CD1c-positive myeloid dendritic cell (primary cell): ENCODE measurements at regions not wholly inside any gene's neighbourhood (a gene's known extent, or its start where the extent isn't known, plus 50 kb on each side); places are given as distances from the start of the nearest gene placed in this dataset.

Experiments used
- DNase-seq: peaks from one replicate; pipeline ENCODE4 v3.0.0-alpha.2; 2016; ENCODE audit errors: extremely low spot score

DNA sequence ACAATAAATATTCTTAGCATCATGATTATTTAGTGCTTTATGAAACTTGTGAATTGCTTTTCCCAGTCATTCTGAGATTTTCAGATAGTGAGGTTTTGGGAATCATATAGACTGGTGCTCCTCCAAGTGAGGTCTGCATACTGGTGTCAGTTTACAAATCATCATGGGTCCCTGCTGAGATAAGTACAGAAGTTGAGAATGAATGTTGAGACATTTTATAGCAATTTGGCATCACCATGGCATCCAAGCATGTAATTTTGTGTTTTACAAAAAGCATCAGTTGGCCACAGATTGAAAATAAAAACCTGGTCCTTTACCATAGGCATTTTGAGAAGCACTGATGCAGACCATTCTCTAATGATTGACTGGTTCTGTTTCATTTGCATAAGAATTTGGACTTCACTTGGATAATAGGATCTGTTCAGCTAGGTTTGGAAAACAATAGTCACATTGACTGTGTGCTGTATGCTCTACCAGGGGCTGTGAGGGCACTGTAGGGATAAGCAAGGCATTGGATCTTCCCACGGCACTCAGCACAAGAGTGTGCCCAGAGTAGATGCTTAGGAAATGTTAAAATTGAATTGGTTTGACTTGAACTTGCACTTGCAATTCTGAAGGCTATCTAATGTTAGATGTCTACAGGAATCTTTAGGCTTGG lies 79.0 kb upstream of the JUN start:
- no peak for DNase-seq

DNA sequence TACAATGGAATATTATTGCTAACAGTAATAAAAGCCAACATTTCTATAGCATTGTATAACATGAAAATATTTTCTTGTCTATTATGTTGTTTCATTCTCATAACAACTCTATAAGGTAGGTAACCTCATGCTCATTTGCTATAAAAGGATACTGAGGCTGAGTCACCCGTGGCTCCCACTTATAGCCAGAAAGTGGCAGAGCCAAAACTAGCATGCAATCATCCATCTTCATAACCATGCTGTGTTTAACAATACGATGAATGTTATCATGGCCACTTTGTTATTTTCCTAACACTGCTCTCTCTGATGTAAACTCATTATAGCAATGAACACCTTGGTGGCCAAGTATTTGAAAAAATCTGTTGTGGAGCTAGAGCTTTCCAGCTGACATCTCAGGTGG lies 80.8 kb upstream of the JUN start:
- DNase-seq: no peak

DNA sequence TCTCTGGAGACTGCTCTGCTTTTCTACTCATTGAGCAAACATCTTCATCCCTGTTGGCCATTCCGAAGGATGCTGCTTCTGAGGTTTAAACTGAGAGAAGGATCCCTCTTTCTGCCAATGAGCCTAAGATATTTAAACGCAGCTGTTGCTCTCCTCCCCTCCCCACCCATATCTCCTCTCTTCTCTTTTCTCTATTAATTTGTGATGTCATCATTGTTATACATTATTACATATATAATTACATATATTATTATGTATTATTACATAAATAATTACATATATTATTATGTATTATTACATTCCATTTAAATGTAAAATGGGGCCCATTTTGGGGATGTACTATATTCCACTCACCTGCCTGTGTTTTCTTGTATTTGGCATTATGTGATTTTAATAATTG lies 82.7 kb upstream of the JUN start:
- no peak for DNase-seq

DNA sequence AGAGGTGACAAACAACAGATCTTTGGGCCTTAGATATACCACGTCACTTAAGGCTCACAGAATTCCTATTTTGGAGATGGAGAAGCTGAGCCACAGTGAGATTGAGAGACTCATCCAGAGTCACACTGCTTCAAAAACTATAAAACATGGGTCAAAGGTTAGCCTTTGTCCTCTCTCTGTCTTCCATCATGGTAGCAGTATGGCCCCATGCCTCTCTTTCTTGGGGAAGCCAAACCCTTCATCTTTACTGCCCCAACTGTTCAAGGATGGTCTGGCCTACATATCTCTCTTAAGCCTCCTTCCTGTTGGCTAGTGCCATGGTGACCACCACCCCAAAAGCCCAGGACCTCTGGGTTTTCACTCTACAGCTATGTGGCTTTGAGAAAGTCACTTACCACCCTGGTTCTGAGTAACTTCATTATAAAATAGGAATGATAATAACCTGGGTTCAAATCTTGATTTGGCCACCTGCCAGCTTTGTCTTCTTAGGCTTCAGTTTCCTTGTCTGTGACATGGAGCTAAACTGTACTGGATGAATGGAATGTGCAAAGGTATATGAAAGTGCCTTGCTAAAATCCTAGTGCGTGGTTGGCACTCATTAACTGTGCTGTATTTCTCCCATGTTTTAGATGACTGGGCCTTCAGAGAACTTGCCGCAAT lies 85.9 kb upstream of the JUN start:
- no peak for DNase-seq

DNA sequence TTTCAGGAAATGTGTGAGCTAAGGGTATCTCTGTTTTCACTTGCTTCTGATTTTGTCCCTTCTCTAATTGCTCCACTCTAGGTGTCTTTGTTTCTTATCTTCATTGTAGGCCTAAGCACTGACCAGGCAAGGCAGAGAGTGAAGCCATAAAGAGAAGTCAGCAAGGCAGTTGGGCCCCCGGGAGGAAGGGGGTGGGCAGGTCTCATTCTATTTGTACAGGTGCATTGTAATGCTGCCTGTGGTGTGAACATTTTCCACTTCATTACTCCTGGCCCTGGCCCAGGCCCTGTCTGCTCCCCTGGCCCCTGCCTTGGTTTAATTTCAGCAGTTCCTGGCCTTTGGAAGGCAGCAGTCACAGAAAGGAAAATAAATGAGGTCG lies 86.4 kb upstream of the JUN start:
- no peak for DNase-seq

DNA sequence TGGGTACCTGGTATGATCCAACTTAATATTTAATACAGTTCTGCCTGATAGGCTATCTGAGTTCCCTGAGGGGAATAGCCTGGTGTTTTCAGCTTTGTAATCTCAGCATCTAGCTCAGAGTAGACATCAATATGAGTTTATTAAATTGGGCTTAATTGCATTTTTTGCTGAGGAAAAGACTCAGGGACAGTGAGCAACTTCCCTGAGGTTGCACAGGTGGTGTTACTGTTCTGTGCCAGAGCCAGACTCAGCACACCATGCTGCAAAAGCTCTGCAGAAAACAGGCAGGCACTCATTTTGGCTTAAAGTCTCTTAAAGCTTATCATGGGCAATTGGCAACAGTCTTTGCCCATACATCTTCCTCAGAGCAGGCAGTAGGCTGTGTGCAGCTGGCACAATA lies 90.5 kb upstream of the JUN start:
- DNase-seq: no peak

DNA sequence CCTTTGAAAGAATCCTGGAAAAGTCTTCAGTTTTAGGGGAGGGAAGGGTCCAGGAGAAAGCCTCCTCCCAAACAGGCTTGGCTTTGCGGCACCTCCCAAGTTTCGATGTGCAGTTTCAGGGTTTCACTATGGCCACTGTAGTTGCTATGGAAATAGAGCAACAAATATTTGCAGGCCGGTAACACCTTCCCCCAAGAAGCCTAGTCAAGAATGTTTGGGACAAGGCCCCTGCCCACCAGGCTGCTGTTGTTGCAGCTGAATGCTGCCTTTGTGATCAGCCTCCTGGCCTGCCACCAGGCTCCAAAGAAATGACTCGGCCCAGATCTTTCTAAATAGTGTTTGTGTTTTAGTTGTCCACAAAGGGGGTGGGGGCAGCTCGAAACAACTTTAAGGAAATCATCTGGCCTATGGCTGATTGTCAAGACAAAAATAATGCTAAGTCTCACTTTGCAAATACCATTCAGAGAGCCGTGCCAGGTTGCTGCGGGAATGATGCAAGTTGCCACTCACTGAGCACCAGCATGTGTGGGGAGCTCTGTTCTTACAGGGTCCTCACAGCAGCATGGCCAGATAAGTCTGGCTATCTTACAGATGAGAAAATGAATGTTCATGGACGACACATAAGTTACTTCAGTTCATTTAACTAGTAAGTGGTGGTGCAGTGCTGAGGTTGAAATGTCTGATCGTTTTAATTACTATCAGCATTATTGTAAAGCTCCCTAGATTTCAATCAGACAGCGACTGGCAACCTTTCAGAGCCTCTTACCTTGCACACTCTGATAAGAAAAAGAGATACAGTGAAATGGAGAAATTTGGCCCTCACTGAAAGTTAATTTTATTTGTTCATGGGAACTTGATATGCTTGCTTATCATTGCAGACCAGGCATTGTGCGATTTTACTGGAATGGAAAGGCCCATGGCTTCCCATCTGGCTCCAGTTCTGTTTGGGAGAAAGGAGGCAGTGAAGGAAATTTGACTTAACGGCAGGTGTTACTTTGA lies 91.2 kb upstream of the JUN start:
- no peak for DNase-seq

DNA sequence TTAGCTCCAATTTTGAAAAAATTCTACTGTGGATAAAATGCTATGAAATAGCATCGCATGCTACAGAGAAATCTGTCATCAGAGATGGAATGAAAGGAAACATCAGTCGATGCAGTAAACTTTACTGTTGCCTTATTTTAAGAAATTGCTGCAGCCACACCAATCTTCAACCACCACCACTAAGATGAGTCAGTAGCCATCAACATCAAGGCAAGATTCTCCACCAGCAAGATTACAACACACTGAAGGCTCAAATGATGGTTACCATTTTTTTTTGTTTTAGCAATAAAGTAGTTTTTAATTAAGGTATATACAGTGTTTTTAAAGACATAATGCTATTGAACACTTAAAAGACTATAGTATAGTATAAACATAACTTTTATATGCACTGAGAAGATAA lies 95.6 kb upstream of the JUN start:
- no peak for DNase-seq

DNA sequence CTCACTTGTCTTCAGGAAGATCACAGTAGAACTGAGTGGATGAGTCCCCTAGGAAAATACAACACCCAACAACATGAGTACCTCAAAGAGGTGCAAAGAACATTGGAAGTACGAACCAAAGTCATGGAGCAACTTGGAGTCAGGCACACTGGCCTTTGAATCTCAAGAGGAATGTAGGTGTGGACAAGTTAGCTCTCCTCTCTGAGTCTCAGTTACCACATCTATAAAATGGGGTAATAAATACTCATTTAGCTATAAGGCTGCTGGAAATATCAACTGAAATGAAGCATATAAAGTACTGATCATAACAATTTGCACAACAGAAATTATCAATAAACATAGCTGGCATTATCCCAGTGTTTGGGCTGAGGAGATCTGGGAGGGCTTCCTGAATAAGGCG lies 96.7 kb upstream of the JUN start:
- no peak for DNase-seq

DNA sequence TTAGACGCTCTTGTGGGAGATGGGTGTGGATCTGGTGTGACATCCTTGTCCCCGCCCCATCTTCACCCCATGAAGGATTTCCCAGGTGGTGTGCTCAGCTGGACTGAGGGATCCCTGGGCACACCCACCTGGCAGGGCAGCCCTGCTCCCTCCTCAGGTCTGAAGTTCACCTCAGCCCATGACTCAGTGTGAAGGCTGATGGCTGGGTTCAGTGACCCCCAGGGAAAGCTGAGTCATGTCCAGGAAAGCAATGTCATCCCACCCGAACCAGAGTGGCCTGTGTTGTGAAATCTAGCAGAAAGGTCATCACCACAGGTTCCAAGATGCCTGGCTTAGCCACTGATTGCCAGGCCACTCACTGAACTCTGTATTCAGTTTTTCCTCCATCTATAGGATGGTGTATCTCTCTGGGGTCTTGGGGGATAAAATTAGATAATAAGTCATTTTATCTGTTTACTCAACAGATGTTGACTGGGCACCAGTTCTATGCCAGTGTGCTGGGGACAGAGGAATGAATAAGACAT lies 97.7 kb upstream of the JUN start:
- no peak for DNase-seq

DNA sequence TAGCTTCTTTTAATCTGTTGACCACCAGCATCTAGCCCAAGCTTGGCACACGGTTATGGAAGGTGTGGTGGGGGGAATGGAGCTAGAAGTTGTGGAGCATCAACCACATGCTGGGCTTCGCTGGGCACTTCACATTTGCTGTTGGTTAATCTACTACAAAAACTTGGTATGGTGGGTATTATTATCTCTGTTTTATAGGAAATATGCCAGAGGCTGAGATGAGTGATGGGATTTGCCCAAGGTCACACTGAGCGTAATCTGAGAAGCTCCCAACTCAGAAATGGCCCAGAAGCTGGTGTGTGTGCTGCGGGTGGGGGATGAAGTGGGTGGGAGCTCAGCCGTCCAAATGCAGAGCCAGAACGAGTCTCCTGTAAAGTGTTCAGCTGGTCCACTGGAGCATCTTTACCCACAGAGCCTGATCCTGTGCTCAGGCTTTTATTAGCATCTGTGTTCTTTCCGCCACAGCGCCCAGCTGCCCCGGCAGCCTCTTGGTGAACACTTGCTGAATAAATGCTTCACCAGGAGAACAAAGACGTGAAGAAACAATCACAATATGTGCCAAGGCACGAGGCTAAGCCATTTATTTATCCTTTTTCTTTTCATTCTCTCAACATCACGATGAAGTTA lies 98.6 kb upstream of the JUN start:
- DNase-seq: no peak

DNA sequence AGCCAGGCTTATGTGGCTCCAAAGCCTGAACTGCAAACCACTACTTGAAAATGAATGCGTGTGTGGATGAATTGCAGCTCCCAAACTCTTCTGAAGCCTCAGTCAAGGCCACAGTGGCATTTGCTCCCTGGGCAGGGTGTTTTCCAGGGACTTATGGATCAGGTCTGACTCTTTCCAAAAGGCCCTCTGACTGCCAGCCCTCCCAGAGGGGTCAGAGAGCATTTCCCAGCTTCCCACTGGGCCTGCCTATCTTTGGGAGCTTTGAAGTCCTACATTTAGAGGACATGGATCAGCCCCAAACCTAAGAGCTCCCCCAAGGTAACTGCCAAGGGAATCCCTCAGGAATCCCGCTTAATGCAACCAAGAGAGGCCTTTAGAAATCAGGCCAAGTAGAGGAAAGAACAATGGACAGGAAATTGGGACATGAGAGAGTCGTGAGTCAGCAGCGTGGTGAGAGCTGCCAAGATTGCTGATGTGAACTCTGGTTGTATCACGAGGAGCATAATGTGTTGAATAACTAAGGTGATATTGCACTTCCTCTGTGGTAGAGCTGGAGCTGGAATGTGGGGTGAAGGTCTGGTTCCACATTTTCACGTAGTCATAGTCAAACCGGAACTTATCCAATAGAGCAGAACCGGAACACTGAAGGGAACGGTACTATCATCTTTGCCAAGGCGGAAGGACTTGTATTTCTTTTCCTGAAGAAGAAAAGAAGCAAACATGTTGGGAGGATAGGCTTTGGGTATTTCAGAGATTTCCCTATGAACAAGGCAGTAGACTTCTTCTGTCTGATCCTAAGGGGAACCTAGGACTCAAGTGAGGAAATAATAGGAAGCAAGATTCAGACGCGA lies 99.4 kb upstream of the JUN start:
- peak; percentile 95 for DNase-seq

DNA sequence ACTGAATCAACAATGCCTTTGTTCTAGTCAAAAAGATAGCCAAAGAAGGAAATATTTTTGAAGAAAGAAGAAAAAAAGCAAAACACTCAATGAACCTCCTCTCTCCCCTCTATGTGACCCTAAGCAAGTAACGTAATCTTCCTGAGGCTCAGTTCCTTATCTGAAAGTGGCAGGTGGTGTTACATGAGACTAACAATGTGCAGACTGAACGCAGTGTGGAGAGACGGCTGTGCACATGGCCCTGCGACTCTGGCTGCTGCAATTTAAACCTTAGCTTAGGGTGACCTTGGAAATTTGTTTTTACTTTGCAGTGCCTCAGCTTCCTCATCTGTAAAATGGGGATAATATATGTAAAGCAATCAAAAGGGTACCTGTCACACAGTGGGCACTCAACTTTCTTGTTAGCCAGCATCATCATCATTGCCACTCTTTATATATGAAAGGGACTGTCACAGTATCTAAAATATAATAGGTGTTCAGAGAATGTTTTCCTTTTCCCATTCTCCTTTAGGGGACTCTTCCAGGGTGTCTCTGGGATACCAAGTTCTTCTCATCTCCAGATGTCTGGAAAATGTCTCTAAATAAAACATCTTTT lies 100.1 kb upstream of the JUN start:
- DNase-seq: peak; percentile 67

DNA sequence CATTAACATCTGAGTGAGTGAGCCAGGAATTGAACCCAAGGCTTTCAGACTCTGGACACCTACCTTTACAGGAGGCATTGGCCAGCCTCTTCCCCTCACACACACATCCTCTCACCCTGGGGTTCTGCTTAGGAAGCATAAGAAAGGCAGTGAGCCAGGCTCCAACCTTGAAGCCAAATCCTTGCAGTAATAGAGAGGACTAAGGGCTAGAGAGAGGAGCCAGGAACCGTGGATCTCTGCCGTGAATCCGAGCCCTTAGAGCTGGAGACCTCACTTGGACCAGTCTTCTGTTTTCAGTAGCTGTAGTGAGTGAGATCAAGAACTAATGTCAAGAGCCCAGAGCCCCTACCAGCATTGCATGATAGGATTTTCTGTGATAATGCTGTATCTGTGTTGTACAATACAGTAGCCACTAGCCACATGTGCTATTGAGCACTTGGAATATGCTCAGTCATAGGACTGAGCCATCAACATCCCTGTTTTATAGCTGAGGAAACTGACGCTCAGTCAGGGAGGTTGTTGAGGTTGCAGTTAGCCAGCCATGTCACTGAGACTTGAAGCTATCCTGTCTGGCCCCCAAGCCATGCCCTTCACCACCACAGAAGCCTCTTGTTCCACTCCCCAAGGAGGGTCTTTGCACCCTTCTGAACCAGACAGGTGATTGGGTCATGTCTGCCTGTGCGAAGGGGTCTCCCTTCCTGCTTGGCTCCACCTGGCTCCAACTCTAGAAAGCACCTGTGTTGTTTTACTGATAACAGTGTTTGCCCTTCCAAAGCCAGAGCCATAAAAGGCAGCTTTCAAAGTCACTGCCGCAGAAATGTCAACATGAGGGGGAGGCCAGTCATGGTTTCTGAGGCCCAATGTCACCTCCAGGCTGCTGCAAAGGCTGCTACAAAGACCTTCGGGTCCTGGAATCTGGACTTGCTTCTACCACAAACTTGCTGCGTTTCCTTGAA lies 101.1 kb upstream of the JUN start:
- DNase-seq: no peak

DNA sequence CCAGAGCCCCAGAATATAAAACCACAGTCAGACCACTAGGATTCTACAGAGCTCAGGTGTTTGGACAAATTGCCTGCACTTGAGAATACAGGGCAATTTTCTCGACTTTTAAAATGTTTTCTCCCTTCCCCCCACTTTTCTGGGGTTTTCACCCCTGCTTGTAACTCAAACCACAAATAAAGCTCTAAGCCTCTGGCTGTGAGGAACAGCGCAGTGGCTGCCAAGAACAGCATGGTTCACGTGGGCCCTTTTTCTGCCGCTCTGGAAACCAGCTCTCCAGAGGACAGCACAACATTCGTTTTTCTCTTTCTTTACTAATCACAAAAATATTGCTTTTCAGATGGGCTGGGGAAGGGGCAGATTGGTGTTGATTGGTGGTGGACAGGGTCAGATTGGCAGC lies 102.2 kb upstream of the JUN start:
- DNase-seq: no peak

DNA sequence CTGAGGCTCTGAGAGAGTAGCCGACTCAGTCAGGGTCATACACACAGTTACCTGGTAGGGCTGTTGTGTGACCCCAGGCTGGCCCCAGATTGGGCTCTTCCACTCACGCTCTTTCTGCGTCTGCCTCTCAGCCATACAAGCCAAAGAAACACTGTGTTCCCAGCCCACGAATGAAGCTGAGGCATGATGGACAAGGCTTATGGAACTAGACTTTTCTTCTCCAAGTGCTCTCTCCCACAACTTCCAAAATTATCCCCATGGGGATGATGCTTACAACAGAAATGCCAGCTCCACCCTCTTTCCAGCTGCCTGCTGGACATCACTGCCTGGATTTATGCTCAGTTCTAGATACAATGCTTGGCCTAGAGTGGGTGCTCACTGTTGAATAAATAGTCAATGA lies 102.8 kb upstream of the JUN start:
- no peak for DNase-seq

DNA sequence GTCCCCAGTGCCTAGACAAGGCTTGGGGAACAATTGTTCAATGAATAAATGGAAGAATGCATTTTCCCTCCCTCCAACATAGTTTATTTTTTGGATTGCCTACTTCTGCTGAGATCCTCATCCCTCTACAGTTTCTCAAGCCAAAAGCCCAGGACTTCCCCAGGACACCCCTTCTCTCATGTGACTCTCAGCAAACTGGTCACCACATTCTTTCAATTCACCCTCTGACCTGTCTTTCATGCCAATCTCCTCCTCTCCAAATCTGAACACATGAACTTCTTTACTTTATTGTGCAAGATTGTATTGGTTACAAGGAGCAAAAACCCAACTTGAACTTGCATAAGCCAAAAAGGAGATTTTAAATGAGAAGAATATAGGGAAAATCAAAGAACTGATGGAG lies 103.2 kb upstream of the JUN start:
- DNase-seq: no peak

DNA sequence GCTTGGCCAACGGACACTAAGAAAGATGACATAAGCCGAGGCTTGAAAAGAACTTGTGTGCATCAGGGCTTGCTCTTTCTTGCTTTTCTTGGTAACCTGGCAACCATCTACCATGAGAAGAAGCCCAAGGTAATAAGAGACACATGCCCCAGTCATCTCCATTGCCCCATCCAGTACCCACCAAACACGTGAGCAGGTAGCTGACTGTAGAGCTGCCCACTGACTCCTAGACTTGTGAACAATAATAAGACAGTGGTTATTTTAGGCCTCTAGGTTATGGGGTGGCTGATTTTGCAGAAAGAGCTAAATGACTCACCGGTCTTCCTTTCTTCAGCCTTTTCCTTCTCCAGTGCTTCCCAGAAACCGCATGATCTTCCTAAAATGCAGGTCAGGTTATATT lies 105.0 kb upstream of the JUN start:
- DNase-seq: peak; percentile 45

DNA sequence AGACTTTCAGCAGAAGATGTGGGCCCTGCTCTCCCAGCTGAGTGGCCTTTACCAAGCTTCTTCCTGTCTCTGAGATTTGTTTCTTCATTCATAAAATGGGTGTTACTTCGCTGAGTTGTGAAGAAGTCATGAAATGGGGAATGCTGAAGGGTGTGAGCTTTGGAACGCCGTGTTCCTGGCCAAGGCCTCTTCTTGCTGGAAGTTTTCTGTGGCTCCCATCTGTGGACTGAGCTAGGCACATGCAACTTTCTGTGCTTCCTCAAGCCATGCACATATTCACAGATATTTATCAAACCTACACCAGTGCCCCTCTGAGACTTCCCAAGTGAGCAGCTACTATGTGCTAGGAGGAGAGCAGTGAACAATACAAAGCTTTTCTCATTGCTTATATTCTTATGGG lies 106.3 kb upstream of the JUN start:
- no peak for DNase-seq

DNA sequence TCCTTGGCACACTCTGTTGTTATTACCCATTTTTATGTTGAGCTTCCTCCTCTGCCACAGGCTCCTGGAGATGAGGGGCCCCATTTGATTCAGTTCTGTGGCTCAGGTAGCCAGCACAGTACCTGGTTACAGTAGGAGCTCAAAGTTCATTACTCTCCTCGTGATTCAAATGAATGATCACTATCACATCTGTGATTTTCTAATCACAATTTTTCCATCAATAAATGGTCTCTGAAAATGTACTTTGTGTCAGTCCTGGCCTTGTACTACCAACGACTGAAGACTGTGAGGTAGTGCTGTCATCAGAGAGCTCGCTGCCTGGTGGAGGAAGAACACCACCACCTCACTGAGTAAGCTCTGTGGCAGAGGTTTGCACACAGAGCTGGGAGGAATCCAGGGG lies 106.8 kb upstream of the JUN start:
- DNase-seq: no peak
